MM.1S (cell line): ENCODE measurements at regions not wholly inside any gene's neighbourhood (a gene's known extent, or its start where the extent isn't known, plus 50 kb on each side); places are given as distances from the start of the nearest gene placed in this dataset.

Experiments used
- DNase-seq: peaks from one replicate; pipeline ENCODE4 v3.0.0-alpha.2; 2015
- H2AFZ ChIP-seq: fragments of 300-600 bp; sonication (generic); 2 replicates; pipeline ENCODE4 v1.6.0; 2016; ENCODE audit warnings: antibody characterized with exemption, low read length
- H3F3A ChIP-seq: fragments of 300-600 bp; sonication (generic); 2 replicates; pipeline ENCODE4 v1.6.1; 2016; ENCODE audit warnings: mild to moderate bottlenecking, antibody characterized with exemption, low read length, moderate library complexity, mixed read lengths; ENCODE audit not compliant: insufficient read depth
- H3K27ac ChIP-seq: fragments of 300-600 bp; sonication (generic); 2 replicates; pipeline ENCODE4 v1.5.1; 2016; ENCODE audit warnings: mild to moderate bottlenecking, low read length
- H3K27me3 ChIP-seq: fragments of 300-600 bp; sonication (generic); replicated peaks from 2 replicates; pipeline ENCODE4 v1.6.0; 2016; ENCODE audit warnings: low read length; ENCODE audit not compliant: insufficient read depth
- H3K36me3 ChIP-seq: fragments of 300-600 bp; sonication (generic); replicated peaks from 2 replicates; pipeline ENCODE4 v1.6.1; 2016; ENCODE audit warnings: mild to moderate bottlenecking, low read length, mixed read lengths; ENCODE audit not compliant: insufficient read depth
- H3K4me1 ChIP-seq: fragments of 300-600 bp; sonication (generic); 2 replicates; pipeline ENCODE4 v1.6.1; 2016; ENCODE audit warnings: low read length, mixed read lengths
- H3K4me2 ChIP-seq: fragments of 300-600 bp; sonication (generic); 2 replicates; pipeline ENCODE4 v1.6.0; 2016; ENCODE audit warnings: low read depth, low read length
- H3K4me3 ChIP-seq: fragments of 300-600 bp; sonication (generic); 2 replicates; pipeline ENCODE4 v1.5.1; 2016; ENCODE audit warnings: low read length, mixed read lengths
- H3K79me2 ChIP-seq: fragments of 300-600 bp; sonication (generic); 2 replicates; pipeline ENCODE4 v1.6.1; 2016; ENCODE audit warnings: mixed run types, low read length, mixed read lengths
- H3K9ac ChIP-seq: fragments of 300-600 bp; sonication (generic); 2 replicates; pipeline ENCODE4 v1.6.1; 2016; ENCODE audit warnings: low read length, mixed read lengths
- H3K9me2 ChIP-seq: fragments of 300-600 bp; sonication (generic); replicated peaks from 2 replicates; pipeline ENCODE4 v1.6.1; 2016; ENCODE audit warnings: mild to moderate bottlenecking, low read length, mixed read lengths; ENCODE audit not compliant: insufficient read depth
- H3K9me3 ChIP-seq: fragments of 300-600 bp; sonication (generic); replicated peaks from 2 replicates; pipeline ENCODE4 v1.6.1; 2016; ENCODE audit warnings: mild to moderate bottlenecking, low read length, mixed read lengths; ENCODE audit not compliant: insufficient read depth
- H4K20me1 ChIP-seq: fragments of 300-600 bp; sonication (generic); 2 replicates; pipeline ENCODE4 v1.6.1; 2016; ENCODE audit warnings: mild to moderate bottlenecking, low read length, moderate library complexity, mixed read lengths; ENCODE audit not compliant: insufficient read depth
- CTCF ChIP-seq: fragments of 300-600 bp; sonication (generic); IDR thresholded peaks from 2 replicates; pipeline ENCODE4 v1.5.1; 2016; ENCODE audit warnings: antibody characterized with exemption, low read length, mixed read lengths
- EZH2 ChIP-seq: fragments of 300-600 bp; sonication (generic); optimal IDR thresholded peaks from 2 replicates; pipeline ENCODE3; 2017; ENCODE audit warnings: low read depth, mild to moderate bottlenecking, antibody characterized with exemption, low read length, mixed read lengths
- EZH2phosphoT487 ChIP-seq: fragments of 300-600 bp; sonication (generic); IDR thresholded peaks from 2 replicates; pipeline ENCODE4 v1.6.1; 2018; ENCODE audit warnings: antibody characterized with exemption, low read length

GRCh38 chr7:96786998-96787395, 77.4 kb upstream of the SEM1 start:
- Histone ChIP-seq H3K4me1 (no peaks in the 10 kb centered on the region), H3F3A (no peaks in the 10 kb centered on the region), H3K27me3 (peaks cover 25% of the 10 kb centered on the region), H4K20me1 (no peaks in the 10 kb centered on the region), H3K9me3 (no peaks in the 10 kb centered on the region), H2AFZ (no peak overlapping the region), H3K9me2 (no peaks in the 10 kb centered on the region), H3K9ac (no peak overlapping the region), H3K4me2 (no peak overlapping the region), H3K27ac (no peak overlapping the region), H3K4me3 (no peak overlapping the region), H3K79me2 (no peaks in the 10 kb centered on the region), H3K36me3 (no peaks in the 10 kb centered on the region)
- no peak for DNase-seq
- TF ChIP-seq EZH2phosphoT487, result no peak
- no peak for TF ChIP-seq CTCF

GRCh38 chr7:96789914-96790313, 80.3 kb upstream of the SEM1 start:
- no peak overlapping the region for H3K4me2 ChIP-seq
- H3K9me2 ChIP-seq, result no peaks in the 10 kb centered on the region
- no peak overlapping the region for H3K27ac ChIP-seq
- H3K4me1 ChIP-seq, result no peaks in the 10 kb centered on the region
- H3K9ac ChIP-seq, result no peak overlapping the region
- H4K20me1 ChIP-seq, result no peaks in the 10 kb centered on the region
- no peak for TF ChIP-seq EZH2phosphoT487
- no peak for TF ChIP-seq EZH2
- TF ChIP-seq CTCF, result no peak
- H3F3A ChIP-seq, result no peaks in the 10 kb centered on the region
- H3K4me3 ChIP-seq, result no peak overlapping the region
- H3K9me3 ChIP-seq, result no peaks in the 10 kb centered on the region
- no peaks in the 10 kb centered on the region for H3K79me2 ChIP-seq
- no peak overlapping the region for H2AFZ ChIP-seq
- no peaks in the 10 kb centered on the region for H3K36me3 ChIP-seq
- 0 out of 2 replicates have a peak, but pooled peaks cover 8% of the 10 kb centered on the region for H3K27me3 ChIP-seq
- DNase-seq, result no peak

DNA sequence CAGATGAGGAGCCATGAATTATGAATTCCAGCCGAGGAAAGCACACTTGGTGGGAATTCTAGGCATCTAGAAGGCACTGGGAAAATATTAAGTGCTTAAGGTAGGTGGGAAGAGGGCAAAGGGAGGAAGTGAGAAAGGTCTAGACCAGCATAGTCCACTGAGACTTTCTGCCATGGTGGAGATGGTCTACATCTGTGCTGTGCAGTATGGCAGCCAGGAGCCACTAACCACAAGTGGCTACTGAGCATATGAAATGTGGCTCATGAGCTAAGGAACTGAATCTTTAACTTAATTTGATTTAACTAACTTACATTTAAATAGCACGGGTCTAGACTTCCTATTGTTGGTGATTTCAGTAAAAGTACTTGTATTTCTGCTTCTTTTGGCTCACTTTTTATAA, 82.5 kb upstream of the SEM1 start:
- H3K36me3 ChIP-seq, result no peaks in the 10 kb centered on the region
- no peaks in the 10 kb centered on the region for H3F3A ChIP-seq
- H3K9me3 ChIP-seq, result no peaks in the 10 kb centered on the region
- TF ChIP-seq EZH2 (no peak), EZH2phosphoT487 (no peak), CTCF (no peak)
- no peak overlapping the region for H3K27ac ChIP-seq
- H3K9ac ChIP-seq, result no peak overlapping the region
- H2AFZ ChIP-seq, result no peak overlapping the region
- no peak overlapping the region for H3K4me3 ChIP-seq
- DNase-seq, result no peak
- no peaks in the 10 kb centered on the region for H4K20me1 ChIP-seq
- no peaks in the 10 kb centered on the region for H3K9me2 ChIP-seq
- no peaks in the 10 kb centered on the region for H3K4me1 ChIP-seq
- no peak overlapping the region for H3K4me2 ChIP-seq
- 0 out of 2 replicates have a peak, but pooled peaks cover 5% of the 10 kb centered on the region for H3K27me3 ChIP-seq
- H3K79me2 ChIP-seq, result no peaks in the 10 kb centered on the region

- Histone ChIP-seq H3K9me3 (no peaks in the 10 kb centered on the region), H3F3A (no peaks in the 10 kb centered on the region), H3K79me2 (no peaks in the 10 kb centered on the region), H2AFZ (no peak overlapping the region), H3K27ac (no peak overlapping the region), H4K20me1 (no peaks in the 10 kb centered on the region), H3K9ac (no peak overlapping the region), H3K4me2 (no peak overlapping the region), H3K4me3 (no peak overlapping the region), H3K4me1 (no peaks in the 10 kb centered on the region), H3K36me3 (no peaks in the 10 kb centered on the region), H3K9me2 (no peaks in the 10 kb centered on the region), H3K27me3 (no peaks in the 10 kb centered on the region)
- no peak for DNase-seq
- TF ChIP-seq EZH2phosphoT487 (no peak), EZH2 (no peak), CTCF (no peak)
Measured at GRCh38 chr7:96794063-96794462, 84.4 kb upstream of the SEM1 start.
